Right atrium auricular region (tissue), 2 donors: ENCODE measurements at regions not wholly inside any gene's neighbourhood (a gene's known extent, or its start where the extent isn't known, plus 50 kb on each side); places are given as distances from the start of the nearest gene placed in this dataset.

ENCODE experiments used
- DNase-seq: peaks from one replicate; pipeline ENCODE4 v3.0.0-alpha.2; 2019; ENCODE audit warnings: low spot score
- H3K27ac ChIP-seq, 2 donors: fragments of 200-600 bp; sonication (generic); 1 replicate in 1 of 2; 2 replicates in 1 of 2; pipeline ENCODE4 v1.5.1; 2016 to 2019
- H3K27me3 ChIP-seq, 2 donors: fragments of 200-600 bp; sonication (generic); one replicate each; pipeline versions ENCODE4 v1.5.1 to v1.6.0; 2017 to 2019
- H3K36me3 ChIP-seq: fragments of 200-600 bp; sonication (generic); one replicate; pipeline ENCODE4 v1.5.1; 2016
- H3K4me1 ChIP-seq, 2 donors: fragments of 200-600 bp; sonication (generic); one replicate each; pipeline versions ENCODE4 v1.5.1 to v1.6.0; 2017 to 2019
- H3K4me3 ChIP-seq, 2 donors: fragments of 200-600 bp; sonication (generic); 1 replicate in 1 of 2; 2 replicates in 1 of 2; pipeline ENCODE4 v1.5.1; 2017 to 2019; ENCODE audit warnings: mild to moderate bottlenecking in 1 of 2, moderate library complexity in 1 of 2
- H3K9me3 ChIP-seq, 2 donors: fragments of 200-600 bp; sonication (generic); one replicate each; pipeline ENCODE4 v1.5.1; 2019
- TF ChIP-seq, protein P1 (sequence below), 2 donors: fragments of 200-600 bp; sonication (generic); IDR thresholded peaks; one replicate each; pipeline ENCODE4 v1.5.1; 2019; ENCODE audit warnings: antibody characterized with exemption in 2 of 2

DNA sequence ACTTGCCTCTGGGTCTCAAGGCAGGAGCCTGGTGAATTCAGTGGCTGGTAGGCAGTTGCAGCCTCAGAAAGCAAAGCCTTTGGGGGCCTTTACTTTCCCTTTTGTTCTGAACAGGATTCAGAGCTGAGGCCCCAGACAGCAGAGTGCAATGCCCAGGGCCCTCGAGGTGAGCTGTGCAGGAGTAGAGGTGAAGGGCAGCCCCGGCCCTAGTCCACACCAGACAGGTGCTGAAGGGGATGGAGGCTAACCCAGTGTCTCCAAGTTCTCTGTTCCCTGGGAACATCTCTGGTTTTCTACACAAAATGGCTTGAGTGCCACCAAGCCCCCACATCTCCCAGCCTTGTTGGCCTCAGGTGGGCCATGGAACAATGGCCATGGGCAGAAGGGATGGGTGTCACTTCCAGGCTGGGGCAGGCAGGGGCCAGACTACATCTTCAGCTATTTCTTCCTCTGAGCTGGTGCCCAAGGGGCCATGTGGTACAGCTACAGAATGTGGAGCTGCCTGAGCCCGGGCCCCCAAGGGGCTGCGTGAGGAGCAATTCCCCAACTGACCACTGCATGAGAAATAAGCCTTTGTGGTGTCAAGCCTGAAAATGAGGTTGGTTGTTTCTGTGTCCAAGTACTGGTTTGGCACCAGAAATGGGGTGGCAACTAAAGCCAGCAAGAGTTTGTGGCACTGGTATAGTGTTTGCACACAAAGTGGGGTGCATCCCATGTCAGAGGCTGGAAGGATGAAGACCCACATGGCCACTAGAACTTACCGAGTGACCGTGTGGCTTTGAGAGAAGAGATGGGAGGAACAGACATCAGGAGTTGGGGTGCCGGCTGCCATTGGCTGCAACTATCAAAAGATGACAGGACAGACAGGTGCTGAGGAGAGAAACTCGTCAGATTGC lies 57.8 kb downstream of the BARX1 start:
- no peak overlapping the region for H3K4me3 ChIP-seq
- no peak for DNase-seq
- no peaks in the 10 kb centered on the region for H3K4me1 ChIP-seq
- H3K36me3 ChIP-seq: no peaks in the 10 kb centered on the region
- TF ChIP-seq, protein P1, sequence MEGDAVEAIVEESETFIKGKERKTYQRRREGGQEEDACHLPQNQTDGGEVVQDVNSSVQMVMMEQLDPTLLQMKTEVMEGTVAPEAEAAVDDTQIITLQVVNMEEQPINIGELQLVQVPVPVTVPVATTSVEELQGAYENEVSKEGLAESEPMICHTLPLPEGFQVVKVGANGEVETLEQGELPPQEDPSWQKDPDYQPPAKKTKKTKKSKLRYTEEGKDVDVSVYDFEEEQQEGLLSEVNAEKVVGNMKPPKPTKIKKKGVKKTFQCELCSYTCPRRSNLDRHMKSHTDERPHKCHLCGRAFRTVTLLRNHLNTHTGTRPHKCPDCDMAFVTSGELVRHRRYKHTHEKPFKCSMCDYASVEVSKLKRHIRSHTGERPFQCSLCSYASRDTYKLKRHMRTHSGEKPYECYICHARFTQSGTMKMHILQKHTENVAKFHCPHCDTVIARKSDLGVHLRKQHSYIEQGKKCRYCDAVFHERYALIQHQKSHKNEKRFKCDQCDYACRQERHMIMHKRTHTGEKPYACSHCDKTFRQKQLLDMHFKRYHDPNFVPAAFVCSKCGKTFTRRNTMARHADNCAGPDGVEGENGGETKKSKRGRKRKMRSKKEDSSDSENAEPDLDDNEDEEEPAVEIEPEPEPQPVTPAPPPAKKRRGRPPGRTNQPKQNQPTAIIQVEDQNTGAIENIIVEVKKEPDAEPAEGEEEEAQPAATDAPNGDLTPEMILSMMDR (IDR thresholded peaks at IDR 0.05): no peak
- H3K9me3 ChIP-seq: peaks cover 0 to 11% of the 10 kb centered on the region in 2 donors
- H3K27ac ChIP-seq: no peak overlapping the region
- H3K27me3 ChIP-seq: no peaks in the 10 kb centered on the region

DNA sequence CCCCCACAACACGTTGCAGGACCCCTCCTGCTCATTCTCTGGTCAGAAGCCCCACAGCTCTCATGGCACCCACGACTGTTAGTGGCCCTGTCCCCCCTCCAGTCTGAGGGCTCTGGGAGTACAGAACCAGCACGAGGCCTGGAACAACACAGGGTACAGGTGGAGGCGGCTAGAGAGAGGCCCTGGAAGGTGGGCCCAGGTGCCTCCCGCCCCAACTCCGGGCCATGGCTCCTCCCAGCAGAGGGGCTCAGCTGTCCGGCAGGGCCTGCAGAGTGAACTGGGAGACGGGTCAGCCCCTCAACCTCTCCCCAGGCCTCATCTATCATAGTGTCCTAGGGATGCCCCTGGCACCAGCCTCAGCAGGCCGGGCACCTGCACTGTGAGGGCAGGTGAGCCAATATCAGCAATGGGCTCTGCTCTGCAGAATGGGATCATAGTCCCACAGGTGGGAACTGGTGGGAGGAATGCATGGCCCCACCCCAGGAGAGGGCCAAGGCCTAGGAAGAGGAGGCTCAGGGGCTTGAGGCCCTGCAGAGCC lies 58.6 kb downstream of the BARX1 start:
- Histone ChIP-seq H3K4me3 (no peak overlapping the region), H3K27ac (no peak overlapping the region), H3K36me3 (no peaks in the 10 kb centered on the region), H3K4me1 (no peaks in the 10 kb centered on the region), H3K27me3 (no peaks in the 10 kb centered on the region), H3K9me3 (peaks cover 0 to 14% of the 10 kb centered on the region in 2 donors)
- no peak for DNase-seq
- TF ChIP-seq, protein P1 (IDR thresholded peaks at IDR 0.05): no peak

DNA sequence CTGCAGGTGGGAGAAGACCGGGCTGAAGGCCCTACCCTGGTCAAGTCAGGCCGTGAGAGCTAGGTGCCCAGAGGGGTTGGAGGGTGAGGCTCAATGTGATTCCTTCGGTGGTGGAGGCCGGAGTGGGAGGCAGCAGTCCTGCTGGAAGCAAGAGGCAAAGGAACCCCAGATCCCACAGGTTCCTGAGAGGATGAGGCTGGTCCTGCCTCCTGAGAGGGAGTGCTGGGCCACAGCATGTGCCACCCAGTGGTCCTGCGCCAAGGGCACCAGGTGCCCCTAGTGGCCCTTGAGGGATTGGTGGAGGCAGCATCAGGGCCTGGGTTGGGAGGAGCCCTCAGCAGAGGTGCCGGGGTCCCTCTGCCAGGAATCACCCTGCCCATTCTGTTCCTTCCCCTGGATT lies 59.1 kb downstream of the BARX1 start:
- TF ChIP-seq, protein P1 (IDR thresholded peaks at IDR 0.05): no peak
- peaks cover 0 to 14% of the 10 kb centered on the region in 2 donors for H3K9me3 ChIP-seq
- no peaks in the 10 kb centered on the region for H3K27me3 ChIP-seq
- H3K4me3 ChIP-seq: no peak overlapping the region
- no peaks in the 10 kb centered on the region for H3K36me3 ChIP-seq
- no peak for DNase-seq
- H3K27ac ChIP-seq: no peak overlapping the region
- H3K4me1 ChIP-seq: no peaks in the 10 kb centered on the region

DNA sequence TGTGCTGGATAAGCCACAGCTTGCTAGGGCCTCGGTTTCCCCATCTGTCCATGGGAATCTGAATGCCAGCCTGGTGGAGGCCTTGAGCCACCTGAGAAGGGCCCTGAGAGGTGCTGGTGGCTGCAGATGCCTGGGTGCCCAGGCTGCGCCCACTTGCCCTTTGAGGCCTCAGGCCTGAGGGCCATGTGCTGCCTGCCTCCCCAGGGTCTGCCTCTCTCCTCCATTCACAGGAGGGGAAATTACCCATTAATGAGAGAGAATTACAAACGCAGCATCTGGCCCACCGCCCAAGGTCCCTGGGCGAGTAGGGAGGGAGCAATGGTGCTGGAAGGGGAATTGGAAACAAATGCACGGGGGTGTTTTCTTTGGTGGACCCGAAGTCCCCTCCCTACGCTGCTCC lies 59.6 kb downstream of the BARX1 start:
- Histone ChIP-seq H3K4me3 (no peak overlapping the region), H3K4me1 (no peaks in the 10 kb centered on the region), H3K27me3 (no peaks in the 10 kb centered on the region), H3K36me3 (no peaks in the 10 kb centered on the region), H3K9me3 (peaks cover 0 to 14% of the 10 kb centered on the region in 2 donors), H3K27ac (no peak overlapping the region)
- TF ChIP-seq, protein P1 (IDR thresholded peaks at IDR 0.05): no peak
- DNase-seq: no peak

DNA sequence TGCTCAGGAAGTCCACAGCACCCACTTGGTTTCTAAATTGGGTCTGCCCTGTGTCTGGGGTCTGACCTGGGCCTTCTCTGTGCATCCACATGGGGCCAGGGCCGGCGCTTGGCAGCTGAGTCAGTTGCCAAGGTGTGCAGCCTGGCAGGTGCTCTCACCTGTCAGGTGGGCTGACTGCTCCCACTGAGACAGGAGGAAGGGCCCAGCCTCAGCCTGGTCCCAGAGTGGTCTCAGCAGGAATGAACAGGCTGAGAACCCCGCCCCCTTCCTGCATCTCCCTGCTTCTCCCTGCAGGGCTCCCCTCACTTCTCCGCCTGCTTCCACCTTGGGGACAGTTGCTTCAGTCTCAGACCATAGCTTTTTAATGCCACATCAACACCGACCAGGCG lies 60.5 kb downstream of the BARX1 start:
- Histone ChIP-seq H3K27ac (no peak overlapping the region), H3K4me3 (no peak overlapping the region), H3K27me3 (no peaks in the 10 kb centered on the region), H3K4me1 (no peaks in the 10 kb centered on the region), H3K9me3 (peaks cover 0 to 14% of the 10 kb centered on the region in 2 donors), H3K36me3 (no peaks in the 10 kb centered on the region)
- no peak for DNase-seq
- TF ChIP-seq, protein P1 (IDR thresholded peaks at IDR 0.05): no peak
